Karpas-422 (cell line): ENCODE measurements at regions not wholly inside any gene's neighbourhood (a gene's known extent, or its start where the extent isn't known, plus 50 kb on each side); places are given as distances from the start of the nearest gene placed in this dataset.

ENCODE experiments used
- DNase-seq: peaks from one replicate; pipeline ENCODE4 v3.0.0-alpha.2; 2015
- H2AFZ ChIP-seq: fragments of 200-600 bp; sonication (generic); 2 replicates; pipeline ENCODE4 v1.6.1; 2014; ENCODE audit warnings: antibody characterized with exemption, low read length, mixed read lengths
- H3K27ac ChIP-seq: fragments of 200-600 bp; sonication (generic); 2 replicates; pipeline ENCODE4 v1.5.1; 2014; ENCODE audit warnings: mild to moderate bottlenecking, low read length, moderate library complexity
- H3K27me3 ChIP-seq: fragments of 200-600 bp; sonication (generic); 2 replicates; pipeline ENCODE4 v1.6.1; 2014; ENCODE audit warnings: low read length, mixed read lengths
- H3K36me3 ChIP-seq: fragments of 200-600 bp; sonication (generic); 2 replicates; pipeline ENCODE4 v1.6.1; 2014; ENCODE audit warnings: low read length, mixed read lengths; ENCODE audit not compliant: insufficient read depth
- H3K4me1 ChIP-seq: fragments of 200-600 bp; sonication (generic); 2 replicates; pipeline ENCODE4 v1.6.1; 2014; ENCODE audit warnings: mild to moderate bottlenecking, low read length, mixed read lengths
- H3K4me2 ChIP-seq: fragments of 200-600 bp; sonication (generic); 2 replicates; pipeline ENCODE4 v1.6.1; 2014; ENCODE audit warnings: low read length, low read depth, mild to moderate bottlenecking; ENCODE audit not compliant: poor library complexity, severe bottlenecking
- H3K4me3 ChIP-seq: fragments of 200-600 bp; sonication (generic); 2 replicates; pipeline ENCODE4 v1.5.1; 2014; ENCODE audit warnings: mild to moderate bottlenecking, antibody characterized with exemption, low read length, mixed read lengths
- H3K79me2 ChIP-seq: fragments of 200-600 bp; sonication (generic); 2 replicates; pipeline ENCODE4 v1.6.1; 2014; ENCODE audit warnings: mild to moderate bottlenecking, low read length, mixed read lengths
- H3K9ac ChIP-seq: fragments of 200-600 bp; sonication (generic); 2 replicates; pipeline ENCODE4 v1.6.0; 2014; ENCODE audit warnings: low read length
- H3K9me2 ChIP-seq: fragments of 200-600 bp; sonication (generic), shearing (Covaris generic); replicated peaks from 2 replicates; pipeline ENCODE4 v1.6.0; 2014; ENCODE audit warnings: mild to moderate bottlenecking, low read length, moderate library complexity; ENCODE audit not compliant: insufficient read depth
- H3K9me3 ChIP-seq: fragments of 300-700, 200-600 bp; sonication (generic); 2 replicates; pipeline ENCODE4 v1.6.1; 2014; ENCODE audit warnings: low read length, mixed read lengths
- H4K20me1 ChIP-seq: fragments of 200-600 bp; sonication (generic); 2 replicates; pipeline ENCODE4 v1.6.1; 2014; ENCODE audit warnings: mild to moderate bottlenecking, antibody characterized with exemption, low read length, low read depth; ENCODE audit not compliant: insufficient read depth

DNA sequence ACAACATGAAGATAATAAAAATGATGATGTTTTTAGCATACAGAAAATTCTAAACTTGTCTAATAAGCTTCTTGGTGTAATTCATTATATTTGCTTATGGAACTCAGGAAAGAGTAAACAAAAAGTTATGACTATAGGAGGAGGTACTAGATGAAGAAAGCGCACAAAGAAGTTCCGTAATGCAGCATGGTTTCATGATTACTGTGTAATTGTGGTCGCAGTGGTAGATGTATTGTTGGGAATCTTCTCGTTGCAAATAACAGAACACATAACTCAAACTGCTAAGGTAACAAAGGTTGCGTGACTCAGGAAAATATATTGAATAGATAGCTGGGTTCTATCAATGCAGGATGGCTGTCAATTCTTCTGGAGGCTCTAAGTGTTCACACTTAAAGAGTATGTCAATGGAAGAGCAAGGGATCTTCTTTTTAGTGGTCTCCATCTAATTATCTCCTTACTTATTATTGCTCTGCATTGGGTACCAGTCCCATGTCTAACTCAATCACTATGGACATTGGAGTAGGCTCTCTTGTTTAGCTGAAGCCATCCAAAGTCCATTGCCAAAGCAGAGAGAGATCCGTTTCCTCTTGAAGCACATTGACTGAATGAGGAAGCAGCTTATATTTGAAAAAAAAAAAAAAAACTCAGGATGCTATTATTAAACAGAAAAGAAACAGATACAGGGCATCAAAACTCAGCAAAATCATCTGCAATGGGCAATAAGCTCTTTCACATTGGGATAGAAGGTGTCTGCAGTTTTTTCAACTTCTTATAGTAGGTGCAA lies 283.4 kb upstream of the ATP2B1 start:
- H3K4me2 ChIP-seq = no peak overlapping the region
- H2AFZ ChIP-seq = no peak overlapping the region
- H3K79me2 ChIP-seq = no peaks in the 10 kb centered on the region
- no peak overlapping the region for H3K27ac ChIP-seq
- no peaks in the 10 kb centered on the region for H3K36me3 ChIP-seq
- no peak for DNase-seq
- no peaks in the 10 kb centered on the region for H3K9me3 ChIP-seq
- peaks cover 11% of the 10 kb centered on the region for H3K4me1 ChIP-seq
- H3K27me3 ChIP-seq = no peaks in the 10 kb centered on the region
- no peak overlapping the region for H3K4me3 ChIP-seq
- H3K9me2 ChIP-seq = no peaks in the 10 kb centered on the region
- H4K20me1 ChIP-seq = no peaks in the 10 kb centered on the region
- H3K9ac ChIP-seq = no peak overlapping the region

DNA sequence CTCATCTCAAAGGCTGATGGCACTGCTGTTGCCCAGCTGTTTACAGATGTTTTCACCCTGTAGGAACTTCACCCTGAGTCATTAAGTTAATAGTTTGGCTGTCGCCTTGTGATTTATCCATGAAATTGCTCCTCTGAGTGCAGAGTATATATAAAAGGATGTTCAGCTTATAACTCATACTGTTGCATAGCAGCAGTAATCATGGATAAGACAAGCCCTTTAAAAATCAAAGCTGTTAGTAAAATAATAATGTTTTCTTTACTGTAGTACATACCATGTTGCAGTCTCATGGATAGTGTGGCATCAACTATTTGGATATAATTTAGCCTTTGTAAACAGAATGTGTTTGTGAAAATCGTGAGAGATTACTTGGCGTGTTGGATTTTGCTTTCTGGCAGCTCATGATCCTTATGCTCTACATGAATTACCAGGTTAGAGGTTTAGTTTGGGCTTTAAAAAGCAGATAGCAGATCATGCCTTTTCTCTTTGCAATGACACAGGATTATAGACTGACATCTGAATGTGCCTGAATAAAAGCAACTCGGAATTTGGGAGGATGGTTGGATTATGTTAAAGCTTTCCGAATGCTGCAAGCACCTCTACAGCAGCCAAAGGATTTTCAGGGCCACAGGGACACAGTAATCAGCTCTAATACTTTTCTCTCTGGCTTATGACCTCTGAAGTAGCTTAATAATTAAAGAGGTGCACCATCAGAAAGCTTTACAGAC lies 279.7 kb upstream of the ATP2B1 start:
- no peaks in the 10 kb centered on the region for H3K27me3 ChIP-seq
- no peaks in the 10 kb centered on the region for H3K79me2 ChIP-seq
- no peaks in the 10 kb centered on the region for H3K9me3 ChIP-seq
- no peak overlapping the region for H3K27ac ChIP-seq
- H3K36me3 ChIP-seq = no peaks in the 10 kb centered on the region
- no peaks in the 10 kb centered on the region for H4K20me1 ChIP-seq
- no peak overlapping the region for H3K9ac ChIP-seq
- H3K4me3 ChIP-seq = no peak overlapping the region
- peaks cover 11% of the 10 kb centered on the region for H3K4me1 ChIP-seq
- no peak overlapping the region for H2AFZ ChIP-seq
- DNase-seq = no peak
- H3K4me2 ChIP-seq = no peak overlapping the region
- no peaks in the 10 kb centered on the region for H3K9me2 ChIP-seq

DNA sequence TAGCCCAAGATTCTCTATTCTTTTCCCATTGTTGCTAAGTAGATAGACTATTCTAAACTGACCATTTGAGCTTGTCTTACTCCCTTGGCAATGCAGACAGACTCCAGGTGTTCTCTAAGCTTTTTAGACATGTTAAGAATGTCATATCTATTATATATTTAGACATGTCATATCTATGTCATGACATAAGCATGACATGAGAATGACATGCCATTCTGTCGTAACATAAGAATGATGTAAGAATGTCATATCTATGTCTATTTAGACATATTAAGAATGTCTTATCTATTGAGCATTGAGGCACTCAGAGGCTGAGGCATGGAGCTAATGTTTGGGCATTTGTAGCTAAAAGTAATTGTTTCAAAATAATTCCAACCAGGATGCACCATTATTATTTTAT lies 277.3 kb upstream of the ATP2B1 start:
- H3K27me3 ChIP-seq = no peaks in the 10 kb centered on the region

DNA sequence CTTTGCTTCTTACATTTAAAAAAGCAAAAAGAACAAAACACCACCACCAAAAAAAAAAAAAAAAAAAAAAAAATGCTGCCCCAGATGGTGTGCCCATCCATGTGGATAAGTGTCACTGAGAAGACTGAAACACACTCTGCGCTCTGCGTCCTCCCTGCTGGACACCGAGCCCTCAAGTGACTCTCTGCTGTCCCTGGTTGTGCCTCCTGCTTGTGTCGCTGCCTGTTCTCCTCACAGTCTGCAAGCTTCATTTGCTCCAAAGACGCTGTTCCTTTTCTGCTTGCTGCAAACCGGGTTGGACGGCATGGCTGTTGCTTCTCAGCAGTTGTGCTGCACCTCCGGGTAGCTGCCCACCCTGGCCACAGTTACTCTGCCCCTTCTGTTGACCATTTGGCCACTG lies 276.2 kb upstream of the ATP2B1 start:
- H4K20me1 ChIP-seq = no peaks in the 10 kb centered on the region
- H3K27ac ChIP-seq = no peak overlapping the region
- H2AFZ ChIP-seq = no peak overlapping the region
- H3K27me3 ChIP-seq = no peaks in the 10 kb centered on the region
- H3K4me3 ChIP-seq = no peak overlapping the region
- no peak for DNase-seq
- H3K9ac ChIP-seq = no peak overlapping the region
- no peaks in the 10 kb centered on the region for H3K36me3 ChIP-seq
- H3K79me2 ChIP-seq = no peaks in the 10 kb centered on the region
- H3K9me3 ChIP-seq = no peaks in the 10 kb centered on the region
- no peaks in the 10 kb centered on the region for H3K4me1 ChIP-seq
- no peak overlapping the region for H3K4me2 ChIP-seq
- no peaks in the 10 kb centered on the region for H3K9me2 ChIP-seq

More for the DNA sequence above, 277.3 kb upstream of the ATP2B1 start:
- H3K4me2 ChIP-seq = no peak overlapping the region
- H3K4me1 ChIP-seq = no peaks in the 10 kb centered on the region
- H3K36me3 ChIP-seq = no peaks in the 10 kb centered on the region
- H3K79me2 ChIP-seq = no peaks in the 10 kb centered on the region
- no peak overlapping the region for H2AFZ ChIP-seq
- DNase-seq = no peak
- no peak overlapping the region for H3K9ac ChIP-seq
- no peaks in the 10 kb centered on the region for H3K9me2 ChIP-seq
- H4K20me1 ChIP-seq = no peaks in the 10 kb centered on the region
- H3K4me3 ChIP-seq = no peak overlapping the region
- no peaks in the 10 kb centered on the region for H3K9me3 ChIP-seq
- H3K27ac ChIP-seq = no peak overlapping the region

DNA sequence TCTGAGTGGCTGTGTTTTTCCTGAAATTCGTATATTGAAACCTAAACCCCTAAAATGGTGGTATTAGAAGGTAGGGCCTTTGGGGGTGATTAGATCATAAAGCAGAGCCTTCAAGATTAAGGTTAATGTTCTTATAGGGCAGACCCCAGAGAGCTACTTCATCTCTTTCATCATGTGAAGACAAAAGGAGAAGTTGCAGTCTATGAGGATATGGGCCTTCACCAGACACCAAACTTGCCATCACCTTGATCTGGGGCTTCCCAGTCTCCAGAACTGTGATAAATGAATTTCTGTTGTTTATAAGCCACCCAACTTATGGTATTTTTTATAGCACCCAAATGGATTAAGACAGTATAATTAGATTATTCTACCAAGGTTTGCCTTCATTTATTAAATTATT lies 275.0 kb upstream of the ATP2B1 start:
- DNase-seq = no peak
- no peaks in the 10 kb centered on the region for H3K27me3 ChIP-seq

DNA sequence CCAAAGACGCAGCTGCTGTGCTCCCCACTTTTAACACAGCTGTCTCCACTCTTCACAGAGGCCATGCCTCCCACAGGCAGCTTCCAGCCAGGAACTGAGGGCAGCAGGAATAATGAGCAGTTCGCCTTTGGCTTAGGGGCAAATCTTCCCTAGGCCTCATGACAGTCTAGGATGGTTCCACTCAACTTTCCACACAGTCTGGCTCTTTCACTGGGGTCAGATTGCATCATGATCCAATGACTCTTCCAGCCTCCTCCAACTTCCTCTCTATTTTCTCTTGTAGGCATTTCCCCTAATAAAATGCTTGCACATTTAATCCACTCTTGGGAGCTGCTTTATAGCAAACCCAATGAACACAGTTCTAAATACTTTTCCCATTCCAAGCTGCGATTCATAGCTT lies 271.6 kb upstream of the ATP2B1 start:
- H3K4me2 ChIP-seq = no peak overlapping the region
- no peaks in the 10 kb centered on the region for H3K27me3 ChIP-seq
- no peaks in the 10 kb centered on the region for H3K4me1 ChIP-seq
- H3K4me3 ChIP-seq = no peak overlapping the region
- no peaks in the 10 kb centered on the region for H3K9me2 ChIP-seq
- H3K36me3 ChIP-seq = no peaks in the 10 kb centered on the region
- no peak overlapping the region for H3K27ac ChIP-seq
- no peaks in the 10 kb centered on the region for H3K79me2 ChIP-seq
- no peaks in the 10 kb centered on the region for H3K9me3 ChIP-seq
- no peak overlapping the region for H2AFZ ChIP-seq
- no peak for DNase-seq
- H4K20me1 ChIP-seq = no peaks in the 10 kb centered on the region
- H3K9ac ChIP-seq = no peak overlapping the region

More for the DNA sequence above, 275.0 kb upstream of the ATP2B1 start:
- H3K9me2 ChIP-seq = no peaks in the 10 kb centered on the region
- H3K9ac ChIP-seq = no peak overlapping the region
- H3K4me3 ChIP-seq = no peak overlapping the region
- no peaks in the 10 kb centered on the region for H4K20me1 ChIP-seq
- no peaks in the 10 kb centered on the region for H3K79me2 ChIP-seq
- H3K27ac ChIP-seq = no peak overlapping the region
- no peaks in the 10 kb centered on the region for H3K9me3 ChIP-seq
- H3K36me3 ChIP-seq = no peaks in the 10 kb centered on the region
- H3K4me2 ChIP-seq = no peak overlapping the region
- no peaks in the 10 kb centered on the region for H3K4me1 ChIP-seq
- H2AFZ ChIP-seq = no peak overlapping the region

DNA sequence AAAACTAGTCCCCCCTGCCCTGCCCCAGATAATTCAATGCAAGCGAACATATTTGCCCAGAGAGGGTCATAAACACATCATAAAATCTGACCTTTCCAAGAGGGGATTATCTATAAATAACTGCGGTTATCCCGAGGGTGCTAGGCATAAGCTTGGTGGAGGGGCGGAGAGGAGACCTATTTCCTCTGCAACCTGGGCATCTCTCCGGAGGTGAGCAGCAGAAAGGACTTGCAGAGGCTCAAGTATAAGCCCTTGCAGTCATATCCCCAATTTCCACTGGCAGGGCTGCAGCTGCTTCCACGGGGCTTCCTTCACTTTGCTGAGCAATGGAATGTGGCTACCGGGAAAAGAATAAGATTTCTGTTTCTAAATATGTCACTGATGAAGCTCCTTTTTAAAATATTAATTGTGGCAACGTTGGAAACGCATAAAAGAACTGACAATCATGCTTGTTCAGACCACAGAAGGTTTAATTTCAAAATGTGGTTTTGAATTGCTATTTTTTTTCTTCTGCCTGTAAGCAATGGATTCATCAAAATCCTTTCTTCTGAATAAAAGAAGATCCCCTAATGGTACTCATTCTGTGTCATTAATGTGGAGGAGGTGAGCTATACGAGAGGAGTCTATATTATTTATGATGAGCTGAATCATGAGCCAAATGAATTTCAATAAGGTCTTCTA lies 268.9 kb upstream of the ATP2B1 start:
- Histone ChIP-seq H3K4me2 (no peak overlapping the region), H3K9me2 (no peaks in the 10 kb centered on the region; the same call in 1 of the 2 replicates), H3K4me1 (no peaks in the 10 kb centered on the region), H3K9ac (no peak overlapping the region), H3K9me3 (no peaks in the 10 kb centered on the region), H3K27ac (no peak overlapping the region), H4K20me1 (no peaks in the 10 kb centered on the region), H3K79me2 (no peaks in the 10 kb centered on the region), H3K36me3 (no peaks in the 10 kb centered on the region), H2AFZ (no peak overlapping the region), H3K4me3 (no peak overlapping the region), H3K27me3 (no peaks in the 10 kb centered on the region)
- DNase-seq = no peak

DNA sequence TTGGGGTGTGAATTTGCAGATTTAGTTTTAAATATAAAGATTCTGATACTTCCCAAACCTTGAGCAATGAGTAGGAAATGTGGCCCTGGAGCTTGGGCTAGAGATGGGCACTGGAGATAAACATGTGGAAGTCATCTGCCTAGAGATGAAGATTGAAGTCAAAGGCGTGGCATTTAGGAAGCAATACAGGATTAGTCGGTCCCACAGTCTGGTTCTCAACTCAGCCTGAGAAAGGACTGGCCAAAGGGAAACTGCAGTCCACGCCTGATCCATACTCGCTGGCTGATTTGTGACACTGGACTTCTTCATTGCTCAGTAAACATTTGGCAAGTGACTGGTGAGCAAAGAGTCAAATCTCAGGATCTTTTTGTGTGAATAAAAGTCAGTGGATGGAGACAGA lies 268.2 kb upstream of the ATP2B1 start:
- Histone ChIP-seq H3K79me2 (no peaks in the 10 kb centered on the region), H3K4me1 (no peaks in the 10 kb centered on the region), H3K4me2 (no peak overlapping the region), H2AFZ (no peak overlapping the region), H3K9ac (no peak overlapping the region), H3K9me2 (no peaks in the 10 kb centered on the region; the same call in 1 of the 2 replicates), H3K27me3 (no peaks in the 10 kb centered on the region), H4K20me1 (no peaks in the 10 kb centered on the region), H3K36me3 (no peaks in the 10 kb centered on the region), H3K27ac (no peak overlapping the region), H3K4me3 (no peak overlapping the region), H3K9me3 (no peaks in the 10 kb centered on the region)
- no peak for DNase-seq
